HG03575 (cell line): ENCODE measurements at regions not wholly inside any gene's neighbourhood (a gene's known extent, or its start where the extent isn't known, plus 50 kb on each side); places are given as distances from the start of the nearest gene placed in this dataset.

Experiments
- ATAC-seq: cut with Tn5 transposase; IDR thresholded peaks from one replicate; pipeline ENCODE4 v1.9.1; 2021; ENCODE audit not compliant: unreplicated experiment, insufficient number of reproducible peaks, low FRiP score; ENCODE audit errors: extremely low read depth

DNA sequence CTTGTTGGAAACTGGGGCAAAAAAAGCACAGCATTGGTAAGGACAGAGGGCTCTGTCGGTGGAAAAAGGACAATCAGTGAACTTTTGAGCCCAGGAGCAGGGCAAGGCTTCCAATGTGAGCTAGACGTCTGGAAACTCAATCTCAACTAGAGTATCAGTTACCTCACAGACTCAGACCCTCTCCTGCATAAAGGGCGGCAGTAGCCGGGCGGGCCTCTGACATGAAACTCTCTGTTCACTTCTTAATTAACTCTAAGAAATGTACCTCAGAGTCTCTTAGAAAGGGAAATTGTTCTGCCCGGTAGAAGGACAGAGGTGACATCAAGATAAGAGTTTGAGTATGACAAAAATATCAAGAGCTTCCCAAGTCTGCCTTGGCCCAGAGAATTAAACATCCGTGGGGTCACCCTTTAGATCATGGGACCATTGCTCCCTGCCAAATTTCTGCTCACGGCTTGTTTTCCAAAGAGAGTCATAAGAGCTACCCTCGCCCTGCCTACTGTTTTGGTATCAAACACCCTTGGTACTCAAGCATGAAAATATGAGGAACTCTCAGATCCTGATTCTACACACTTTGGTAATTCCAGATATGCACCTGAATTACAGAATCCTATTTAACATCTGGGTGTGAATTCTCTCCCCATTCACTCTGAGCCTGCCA lies 103.5 kb upstream of the PKDCC start:
- no peak for ATAC-seq

- ATAC-seq, result no peak
Observed at GRCh38 chr2:41947701-41948396, 100.0 kb upstream of the PKDCC start.

GRCh38 chr2:41948397-41948763 lies 99.4 kb upstream of the PKDCC start:
- ATAC-seq, result no peak

- no peak for ATAC-seq
Observed at GRCh38 chr2:41949091-41949882, 98.5 kb upstream of the PKDCC start.

DNA sequence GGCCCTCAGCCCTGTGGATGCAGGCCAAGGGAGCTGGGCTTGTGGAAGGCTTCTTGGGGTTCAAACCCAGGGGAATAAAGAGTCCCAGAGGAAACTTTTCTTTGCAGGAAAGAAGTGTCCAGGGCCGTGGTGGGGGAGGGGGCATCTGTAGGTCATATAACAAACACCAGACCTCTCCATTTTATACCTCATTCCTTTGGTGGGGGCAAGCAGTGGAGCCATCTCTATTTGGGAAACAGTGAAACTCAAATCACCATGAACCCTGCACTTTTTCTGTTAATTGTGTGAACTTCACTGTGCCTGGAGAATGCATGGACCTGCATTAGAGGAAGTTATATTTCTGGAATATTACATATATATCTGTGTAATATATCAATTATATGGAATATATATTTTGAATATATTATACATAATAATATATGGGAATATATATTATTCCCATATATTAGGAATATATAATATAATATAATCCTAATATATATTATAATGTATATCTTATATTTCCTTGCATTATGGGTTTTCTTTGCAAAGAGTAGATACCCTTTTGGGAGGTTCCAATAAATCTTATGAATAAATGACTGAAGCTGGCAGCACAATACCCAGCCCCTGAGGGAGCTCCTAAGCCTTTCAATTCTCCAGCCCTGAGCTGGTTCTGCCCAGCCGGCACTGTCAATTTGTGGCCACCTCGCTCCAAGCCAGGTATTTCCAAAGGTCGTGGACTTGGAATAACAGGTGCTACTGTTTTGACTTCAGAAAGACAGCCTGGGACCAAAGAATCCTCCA lies 97.7 kb upstream of the PKDCC start:
- no peak for ATAC-seq

DNA sequence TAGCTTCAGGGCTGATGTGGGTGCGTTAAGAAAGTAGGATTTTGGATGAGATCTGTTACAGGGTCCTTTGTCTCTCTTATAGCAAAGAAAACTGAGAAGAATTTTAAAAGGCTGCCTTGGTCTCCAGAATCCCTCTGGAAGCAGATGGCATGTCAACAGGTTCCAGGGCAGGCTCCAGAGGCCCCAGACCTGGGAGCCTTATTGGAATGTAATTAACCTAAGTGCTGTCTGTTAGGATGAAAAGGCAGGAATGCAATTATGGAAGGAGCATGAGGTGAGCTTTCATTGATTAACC lies 97.2 kb upstream of the PKDCC start:
- no peak for ATAC-seq

DNA sequence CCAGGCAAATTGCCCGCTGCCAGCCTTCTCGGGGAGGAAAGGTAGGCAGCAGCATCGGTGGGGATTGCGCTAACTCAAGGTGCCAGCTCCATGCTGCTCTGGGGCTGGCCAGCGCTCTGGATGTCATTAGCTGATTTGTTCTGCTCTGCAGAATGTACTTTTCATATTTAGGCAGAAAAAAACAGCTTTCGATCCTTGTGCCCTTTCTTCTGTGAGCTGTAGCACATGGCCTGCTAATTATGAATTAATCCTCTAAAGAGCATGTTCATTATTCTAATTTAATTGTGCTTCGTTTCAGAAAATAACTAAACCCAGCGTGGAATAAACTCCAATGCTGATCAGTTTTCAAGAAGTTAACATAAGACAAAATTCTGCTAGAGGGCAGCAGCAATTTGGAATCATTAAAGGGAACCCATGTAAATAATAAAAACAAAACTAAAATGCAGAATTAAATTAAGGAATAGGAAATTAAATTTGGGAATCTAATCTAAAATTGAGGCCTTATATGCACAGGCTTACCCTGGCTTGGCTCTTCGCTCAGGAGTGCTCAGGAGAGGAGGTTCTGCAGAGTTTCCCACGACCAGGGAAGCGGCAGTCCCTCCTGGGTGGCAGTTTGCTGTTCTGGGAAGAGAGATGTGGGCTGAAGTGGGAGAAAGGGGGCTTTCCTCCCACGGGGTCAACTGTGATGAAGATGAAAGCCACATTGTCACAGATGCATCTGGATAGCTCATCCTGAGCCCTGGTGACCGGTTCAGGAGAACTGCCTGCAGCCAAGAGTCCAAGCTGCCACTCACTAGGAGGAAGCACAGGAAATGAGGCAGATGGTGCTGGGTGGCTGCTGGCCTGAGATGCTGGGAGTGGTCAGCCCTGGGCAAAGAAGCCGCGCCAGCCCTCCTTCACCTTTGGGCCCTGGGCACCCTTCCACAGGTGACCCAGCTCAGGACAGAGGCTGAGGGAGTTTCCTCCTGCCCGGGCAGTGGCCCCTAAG lies 93.2 kb upstream of the PKDCC start:
- ATAC-seq, result no peak

DNA sequence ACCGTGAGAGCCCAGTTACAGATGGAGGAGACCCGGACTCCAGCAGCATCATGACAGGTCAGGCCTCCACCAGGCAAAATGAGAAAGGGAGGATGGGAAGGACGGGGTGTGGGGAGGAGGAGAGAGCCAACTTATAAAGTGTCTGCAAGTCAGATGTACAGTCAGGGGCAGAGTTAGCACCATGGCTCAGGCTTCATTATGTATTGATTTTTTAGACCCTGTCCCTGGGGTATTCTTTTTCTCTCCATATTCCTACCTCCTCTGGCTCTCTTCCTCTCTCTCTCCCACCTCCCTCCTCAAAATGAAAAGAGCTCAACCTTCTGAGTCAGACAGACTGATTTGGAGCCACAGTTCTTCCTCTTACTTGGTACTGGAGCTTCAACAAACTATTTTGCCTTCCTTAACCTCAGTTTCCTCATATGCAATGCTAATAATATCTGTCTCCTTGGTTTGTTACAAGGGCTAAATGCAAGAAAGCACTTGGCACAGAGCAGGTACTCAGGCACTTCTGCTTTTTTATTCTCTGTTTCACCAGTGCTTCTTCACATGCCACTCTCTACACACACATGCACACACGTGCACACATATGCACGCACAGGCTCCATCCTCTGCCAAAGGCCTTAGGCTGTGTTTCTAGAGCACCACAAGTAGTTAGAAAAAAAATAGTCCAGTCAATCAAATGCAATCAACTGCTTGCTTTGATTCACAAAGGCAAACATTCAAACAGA lies 92.3 kb upstream of the PKDCC start:
- ATAC-seq, result peak; percentile 30

GRCh38 chr2:41957431-41957830 lies 90.4 kb upstream of the PKDCC start:
- no peak for ATAC-seq

DNA sequence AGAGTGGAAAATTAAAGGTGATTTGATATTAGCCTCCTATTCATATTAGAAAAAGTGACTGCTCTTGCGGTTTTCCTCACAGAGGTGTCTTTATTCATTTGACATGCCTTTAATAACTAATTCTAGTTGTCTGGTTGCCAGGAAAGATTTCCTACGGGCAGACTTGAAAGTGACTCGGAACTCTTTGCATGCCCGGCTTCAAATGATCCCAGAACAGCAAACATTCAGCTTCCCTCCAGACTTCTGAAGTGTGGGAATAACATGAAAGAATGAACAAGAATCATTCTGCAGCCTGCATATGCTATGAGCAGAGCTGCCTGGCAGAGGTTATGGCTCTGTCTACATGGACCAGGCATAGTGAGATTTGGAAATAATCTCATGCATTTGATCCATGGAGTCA lies 89.6 kb upstream of the PKDCC start:
- ATAC-seq, result no peak

- no peak for ATAC-seq
Observed at GRCh38 chr2:41958775-41959174, 89.0 kb upstream of the PKDCC start.

DNA sequence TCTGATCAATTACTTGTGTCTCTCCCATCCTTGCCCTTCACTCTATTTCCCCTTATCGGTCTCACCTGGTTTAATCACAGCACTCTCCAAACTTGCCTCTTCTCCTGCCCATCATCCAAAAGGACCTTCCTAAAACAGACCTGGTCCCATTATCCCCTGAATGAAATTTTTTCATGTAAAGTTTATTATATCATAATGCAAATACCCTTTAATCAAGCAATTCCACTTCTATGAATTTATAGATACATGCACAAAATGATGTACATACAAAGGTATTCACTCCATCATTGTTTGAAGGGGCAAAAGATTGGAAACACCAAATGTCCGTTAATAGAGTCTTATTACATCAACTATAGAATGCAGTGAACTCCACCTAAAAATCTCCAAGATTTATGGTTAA lies 88.1 kb upstream of the PKDCC start:
- ATAC-seq, result no peak

GRCh38 chr2:41962922-41963622 lies 84.7 kb upstream of the PKDCC start:
- ATAC-seq, result no peak

DNA sequence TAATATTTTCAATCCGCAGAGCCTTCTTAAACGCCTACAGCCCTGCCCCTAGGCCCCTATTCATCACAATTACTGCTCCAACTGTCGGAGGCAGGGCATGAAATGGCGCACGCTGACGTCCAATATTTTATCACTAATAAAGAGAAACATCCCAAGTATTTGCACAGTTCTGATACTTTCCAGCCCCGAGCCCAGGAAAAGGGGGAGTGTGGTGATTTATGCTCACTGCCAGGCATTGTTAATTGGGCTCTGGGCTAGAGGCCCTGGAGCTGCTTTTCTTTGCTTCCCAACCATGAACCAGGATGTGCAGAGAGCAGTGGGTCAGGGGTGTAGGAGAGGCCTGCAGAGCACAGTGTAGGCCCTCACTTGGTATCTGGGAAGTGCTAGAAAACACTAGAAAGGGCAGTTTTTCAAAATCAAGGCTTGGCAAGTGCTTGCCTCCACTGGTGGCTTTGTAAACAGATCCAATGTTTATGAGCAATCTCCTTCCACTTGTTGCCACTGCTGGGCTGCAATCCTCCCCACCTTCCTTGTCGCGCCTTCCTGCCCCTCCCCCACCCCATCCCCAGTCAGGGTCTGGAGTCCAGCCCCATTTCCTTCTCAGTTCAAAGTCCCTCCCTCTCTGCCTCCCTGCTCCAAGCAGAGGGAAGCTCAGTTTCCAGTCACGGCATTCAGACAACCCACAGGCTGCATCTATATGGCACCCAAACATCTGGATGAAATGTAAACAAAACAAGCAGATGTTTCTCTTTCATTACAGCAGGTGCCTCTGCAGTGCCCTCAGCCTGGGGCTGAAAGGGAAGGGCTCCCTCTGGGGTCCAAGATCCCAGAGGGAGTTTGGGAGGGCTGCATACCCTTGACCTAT lies 83.9 kb upstream of the PKDCC start:
- no peak for ATAC-seq

DNA sequence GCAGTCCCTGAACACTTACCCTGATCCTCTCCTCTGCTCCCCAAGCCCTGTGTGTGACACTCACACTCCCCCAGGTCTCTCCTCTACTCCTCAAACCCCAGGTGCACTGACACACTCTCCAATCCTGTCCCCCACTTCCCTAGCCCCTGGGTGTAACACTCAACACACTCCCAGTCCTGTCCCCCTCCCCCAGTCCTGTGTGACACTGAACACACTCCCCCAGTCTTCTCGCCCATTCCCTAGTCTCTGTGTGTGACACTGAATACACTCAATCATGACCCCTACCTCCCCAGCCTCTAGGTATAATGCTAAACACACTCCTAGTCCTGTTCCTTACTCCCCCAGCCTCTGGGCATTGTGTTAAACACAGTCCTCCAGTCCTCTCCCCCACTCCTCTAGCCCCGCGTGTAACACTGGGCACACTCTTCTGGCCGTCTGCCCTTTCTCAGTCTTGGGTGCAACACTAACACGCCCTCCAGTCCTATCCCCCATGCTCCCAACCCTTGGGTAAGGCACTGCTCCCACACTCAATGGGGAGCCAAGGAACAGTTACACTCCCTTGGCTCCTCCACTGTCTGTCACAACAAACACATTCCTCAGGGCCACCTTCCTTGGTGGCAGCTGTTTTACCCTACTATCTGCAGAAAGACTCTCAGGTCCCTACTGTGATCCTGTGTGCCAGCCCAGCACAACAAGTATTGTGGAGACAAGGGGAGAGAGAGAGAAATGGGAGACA lies 82.5 kb upstream of the PKDCC start:
- no peak for ATAC-seq

DNA sequence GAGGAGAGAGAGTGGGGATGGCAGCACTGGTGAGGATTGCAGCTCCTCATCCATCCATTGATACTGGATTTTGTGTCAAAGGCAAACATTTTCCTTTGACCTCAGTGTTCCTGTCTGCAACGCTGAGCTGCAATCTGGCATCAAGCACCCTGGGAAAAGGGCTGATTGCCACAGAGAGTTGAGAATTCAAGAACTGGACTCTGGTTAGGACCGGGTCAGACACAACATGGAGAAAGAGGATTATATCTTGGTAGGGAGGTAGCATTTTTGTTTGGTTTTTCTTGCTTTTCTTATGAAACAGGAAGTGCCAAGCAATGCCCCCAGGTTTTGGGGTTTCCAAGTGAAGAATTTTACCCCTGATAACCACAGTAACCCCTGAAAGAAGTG lies 81.9 kb upstream of the PKDCC start:
- ATAC-seq, result no peak
